ENCODE measurements at regions not wholly inside any gene's neighbourhood (a gene's known extent, or its start where the extent isn't known, plus 50 kb on each side); places are given as distances from the start of the nearest gene placed in this dataset.

DNA sequence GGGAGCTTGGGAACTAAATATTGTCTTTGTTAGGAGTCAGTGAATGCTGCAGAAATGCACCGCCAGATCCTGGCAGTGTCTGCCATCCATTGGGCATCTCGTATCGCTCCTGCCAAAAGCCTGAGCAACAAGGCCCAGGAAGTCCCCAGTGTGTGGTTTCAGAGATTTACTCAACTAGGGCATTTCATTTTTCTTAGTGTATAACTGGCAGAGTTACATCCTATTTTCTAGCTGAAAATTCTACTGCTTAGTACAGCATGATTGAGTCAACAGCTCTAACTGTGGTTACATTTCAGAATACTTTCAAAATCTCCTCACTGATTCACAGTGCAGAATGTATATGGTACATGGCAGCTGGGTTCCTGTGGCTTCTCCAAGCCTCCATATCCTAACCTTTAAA lies 95.8 kb upstream of the CREB5 start:
- H3K4me3 Mint-ChIP-seq = no peak overlapping the region
- Histone ChIP-seq H3K79me2 (ENCODE audit: low read depth) (no peaks in the 10 kb centered on the region), H4K20me1 (ENCODE audit: low read depth) (no peaks in the 10 kb centered on the region), H3K27me3 (no peaks in the 10 kb centered on the region), H3K4me1 (peaks cover 8% of the 10 kb centered on the region), H3F3A (ENCODE audit: low read depth) (no peaks in the 10 kb centered on the region), H3K4me3 (no peak overlapping the region), H2AFZ (replicated peaks) (no peak overlapping the region), H3K36me3 (no peaks in the 10 kb centered on the region), H3K4me2 (no peak overlapping the region), H3K27ac (no peak overlapping the region), H3K9ac (no peak overlapping the region), H3K9me3 (ENCODE audit: low read depth) (no peaks in the 10 kb centered on the region)
- H3K9me3 Mint-ChIP-seq = no peaks in the 10 kb centered on the region
- H3K36me3 Mint-ChIP-seq = no peaks in the 10 kb centered on the region
- peaks cover 10% of the 10 kb centered on the region for H3K27me3 Mint-ChIP-seq (ENCODE audit: insufficient read depth, low read depth)
- TF ChIP-seq EZH2 (IDR thresholded peaks at IDR 0.05) = no peak
- no peak for TF ChIP-seq EZH2phosphoT487 (IDR thresholded peaks at IDR 0.05)
- TF ChIP-seq, protein P1, sequence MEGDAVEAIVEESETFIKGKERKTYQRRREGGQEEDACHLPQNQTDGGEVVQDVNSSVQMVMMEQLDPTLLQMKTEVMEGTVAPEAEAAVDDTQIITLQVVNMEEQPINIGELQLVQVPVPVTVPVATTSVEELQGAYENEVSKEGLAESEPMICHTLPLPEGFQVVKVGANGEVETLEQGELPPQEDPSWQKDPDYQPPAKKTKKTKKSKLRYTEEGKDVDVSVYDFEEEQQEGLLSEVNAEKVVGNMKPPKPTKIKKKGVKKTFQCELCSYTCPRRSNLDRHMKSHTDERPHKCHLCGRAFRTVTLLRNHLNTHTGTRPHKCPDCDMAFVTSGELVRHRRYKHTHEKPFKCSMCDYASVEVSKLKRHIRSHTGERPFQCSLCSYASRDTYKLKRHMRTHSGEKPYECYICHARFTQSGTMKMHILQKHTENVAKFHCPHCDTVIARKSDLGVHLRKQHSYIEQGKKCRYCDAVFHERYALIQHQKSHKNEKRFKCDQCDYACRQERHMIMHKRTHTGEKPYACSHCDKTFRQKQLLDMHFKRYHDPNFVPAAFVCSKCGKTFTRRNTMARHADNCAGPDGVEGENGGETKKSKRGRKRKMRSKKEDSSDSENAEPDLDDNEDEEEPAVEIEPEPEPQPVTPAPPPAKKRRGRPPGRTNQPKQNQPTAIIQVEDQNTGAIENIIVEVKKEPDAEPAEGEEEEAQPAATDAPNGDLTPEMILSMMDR (IDR thresholded peaks at IDR 0.05) = no peak
- no peak for DNase-seq (ENCODE audit: low spot score)
- no peak overlapping the region for H3K27ac Mint-ChIP-seq
- peaks cover 7% of the 10 kb centered on the region for H3K4me1 Mint-ChIP-seq

DNA sequence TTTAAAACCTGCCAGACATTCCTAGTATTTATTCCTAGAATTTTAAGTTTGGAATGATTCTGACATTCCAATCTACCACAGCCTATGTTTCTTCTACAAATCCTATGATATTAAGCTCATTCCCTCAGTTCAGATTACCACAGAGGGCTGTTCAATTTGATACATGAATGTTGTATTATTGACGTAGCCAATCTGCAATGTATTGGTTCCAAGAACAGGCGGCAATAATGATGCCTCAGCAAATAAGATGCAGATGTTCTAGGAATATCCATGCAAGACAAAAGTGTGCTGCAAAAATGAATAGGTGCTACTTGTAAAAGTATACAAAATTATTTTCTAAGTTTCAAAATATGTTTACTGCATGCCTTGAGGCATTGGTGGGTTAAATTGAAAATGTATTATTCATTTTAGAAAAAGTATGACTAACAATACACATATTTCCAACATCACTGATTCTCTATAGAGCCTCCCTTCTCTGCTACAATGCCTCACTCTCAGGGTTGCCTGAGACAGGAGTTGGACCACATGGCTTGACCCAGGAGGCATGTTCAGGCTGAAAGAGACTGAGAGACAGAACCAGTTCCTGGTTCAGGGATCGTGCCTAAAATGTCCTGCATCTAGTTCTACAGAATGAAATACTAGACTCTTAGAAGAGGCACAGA lies 94.1 kb upstream of the CREB5 start:
- H4K20me1 ChIP-seq (ENCODE audit: low read depth) = no peaks in the 10 kb centered on the region
- H2AFZ ChIP-seq (replicated peaks) = no peak overlapping the region
- H3K79me2 ChIP-seq (ENCODE audit: low read depth) = no peaks in the 10 kb centered on the region
- H3K4me1 Mint-ChIP-seq = no peaks in the 10 kb centered on the region
- no peaks in the 10 kb centered on the region for H3K36me3 ChIP-seq
- H3K27me3 Mint-ChIP-seq (ENCODE audit: insufficient read depth, low read depth) = peaks cover 10% of the 10 kb centered on the region
- H3K4me1 ChIP-seq = no peaks in the 10 kb centered on the region
- H3F3A ChIP-seq (ENCODE audit: low read depth) = no peaks in the 10 kb centered on the region
- no peak for DNase-seq (ENCODE audit: low spot score)
- H3K9ac ChIP-seq = no peak overlapping the region
- H3K27me3 ChIP-seq = no peaks in the 10 kb centered on the region
- H3K4me3 ChIP-seq = no peak overlapping the region
- no peak overlapping the region for H3K4me2 ChIP-seq
- TF ChIP-seq EZH2phosphoT487 (IDR thresholded peaks at IDR 0.05) (no peak), EZH2 (IDR thresholded peaks at IDR 0.05) (no peak)
- TF ChIP-seq, protein P1 (IDR thresholded peaks at IDR 0.05) = no peak
- no peaks in the 10 kb centered on the region for H3K9me3 ChIP-seq (ENCODE audit: low read depth)
- no peak overlapping the region for H3K27ac Mint-ChIP-seq
- no peak overlapping the region for H3K4me3 Mint-ChIP-seq
- H3K36me3 Mint-ChIP-seq = no peaks in the 10 kb centered on the region
- H3K27ac ChIP-seq = no peak overlapping the region
- H3K9me3 Mint-ChIP-seq = no peaks in the 10 kb centered on the region

DNA sequence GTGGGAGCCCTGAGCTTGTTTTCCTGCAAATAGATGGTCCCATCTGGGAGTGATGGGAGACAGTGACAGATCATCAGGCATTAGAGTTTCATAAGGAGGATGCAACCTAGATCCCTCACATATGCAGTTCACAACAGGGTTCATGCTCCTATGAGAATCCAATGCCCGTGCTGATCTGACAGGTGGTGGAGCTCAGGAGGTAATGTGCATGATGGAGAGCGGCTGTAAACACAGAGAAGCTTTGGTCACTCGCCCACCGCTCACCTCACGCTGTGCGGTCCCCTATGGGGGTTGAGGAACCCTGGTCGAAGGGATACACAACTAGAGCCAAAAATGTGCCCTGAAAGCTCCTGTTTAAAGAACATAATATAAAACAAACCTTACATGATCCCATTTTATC lies 88.5 kb upstream of the CREB5 start:
- Mint-ChIP-seq H3K4me1 (no peaks in the 10 kb centered on the region), H3K36me3 (no peaks in the 10 kb centered on the region), H3K27me3 (ENCODE audit: insufficient read depth, low read depth) (peaks cover 5% of the 10 kb centered on the region), H3K9me3 (no peaks in the 10 kb centered on the region), H3K27ac (no peak overlapping the region), H3K4me3 (no peak overlapping the region)
- Histone ChIP-seq H4K20me1 (ENCODE audit: low read depth) (no peaks in the 10 kb centered on the region), H3K79me2 (ENCODE audit: low read depth) (no peaks in the 10 kb centered on the region), H3K9me3 (ENCODE audit: low read depth) (no peaks in the 10 kb centered on the region), H3K27me3 (no peaks in the 10 kb centered on the region), H2AFZ (replicated peaks) (no peak overlapping the region), H3K4me3 (no peak overlapping the region), H3K36me3 (no peaks in the 10 kb centered on the region), H3K4me2 (no peak overlapping the region), H3K9ac (no peak overlapping the region), H3F3A (ENCODE audit: low read depth) (no peaks in the 10 kb centered on the region), H3K27ac (no peak overlapping the region), H3K4me1 (no peaks in the 10 kb centered on the region)
- DNase-seq (ENCODE audit: low spot score) = no peak
- TF ChIP-seq, protein P1 (IDR thresholded peaks at IDR 0.05) = no peak
- no peak for TF ChIP-seq EZH2phosphoT487 (IDR thresholded peaks at IDR 0.05)
- TF ChIP-seq EZH2 (IDR thresholded peaks at IDR 0.05) = no peak

All from neural progenitor cell (in vitro differentiated cells).